ENCODE measurements at regions not wholly inside any gene's neighbourhood (a gene's known extent, or its start where the extent isn't known, plus 50 kb on each side); places are given as distances from the start of the nearest gene placed in this dataset.

GRCh38 chr1:232247669-232248068, 382.3 kb downstream of the SIPA1L2 start:
- DNase-seq (ENCODE audit: low spot score): no peak

- DNase-seq (ENCODE audit: low spot score): no peak
Measured at GRCh38 chr1:232244426-232244825, 385.5 kb downstream of the SIPA1L2 start.

GRCh38 chr1:232239998-232240397, 389.9 kb downstream of the SIPA1L2 start:
- DNase-seq (ENCODE audit: low spot score): no peak

- no peak for DNase-seq (ENCODE audit: low spot score)
Measured at GRCh38 chr1:232239522-232239921, 390.4 kb downstream of the SIPA1L2 start.

- no peak for DNase-seq (ENCODE audit: low spot score)
Measured at GRCh38 chr1:232238009-232238408, 391.9 kb downstream of the SIPA1L2 start.

GRCh38 chr1:232227306-232227705, 402.6 kb downstream of the SIPA1L2 start:
- DNase-seq (ENCODE audit: low spot score): no peak

GRCh38 chr1:232226197-232226712, 403.7 kb downstream of the SIPA1L2 start:
- DNase-seq (ENCODE audit: low spot score): no peak

- DNase-seq (ENCODE audit: low spot score): no peak
Measured at GRCh38 chr1:232225336-232226131, 404.4 kb downstream of the SIPA1L2 start.

- DNase-seq (ENCODE audit: low spot score): no peak
Measured at GRCh38 chr1:232223887-232224286, 406.0 kb downstream of the SIPA1L2 start.

- DNase-seq (ENCODE audit: low spot score): no peak
Measured at GRCh38 chr1:232223183-232223708, 406.7 kb downstream of the SIPA1L2 start.

GRCh38 chr1:232222614-232223013, 407.3 kb downstream of the SIPA1L2 start:
- no peak for DNase-seq (ENCODE audit: low spot score)

- no peak for DNase-seq (ENCODE audit: low spot score)
Measured at GRCh38 chr1:232221802-232222499, 408.0 kb downstream of the SIPA1L2 start.

GRCh38 chr1:232218955-232219865, 410.7 kb downstream of the SIPA1L2 start:
- DNase-seq (ENCODE audit: low spot score): no peak

GRCh38 chr1:232213928-232214327, 416.0 kb downstream of the SIPA1L2 start:
- no peak for DNase-seq (ENCODE audit: low spot score)

GRCh38 chr1:232212253-232212652, 417.7 kb downstream of the SIPA1L2 start:
- DNase-seq (ENCODE audit: low spot score): no peak

- no peak for DNase-seq (ENCODE audit: low spot score)
Measured at GRCh38 chr1:232211149-232211548, 418.8 kb downstream of the SIPA1L2 start.

GRCh38 chr1:232209357-232209756, 420.6 kb downstream of the SIPA1L2 start:
- DNase-seq (ENCODE audit: low spot score): no peak

GRCh38 chr1:232207073-232207866, 422.7 kb downstream of the SIPA1L2 start:
- DNase-seq (ENCODE audit: low spot score): no peak

- no peak for DNase-seq (ENCODE audit: low spot score)
Measured at GRCh38 chr1:232204269-232204668, 425.7 kb downstream of the SIPA1L2 start.

GRCh38 chr1:232201024-232201423, 428.9 kb downstream of the SIPA1L2 start:
- DNase-seq (ENCODE audit: low spot score): no peak

- no peak for DNase-seq (ENCODE audit: low spot score)
Measured at GRCh38 chr1:232196042-232196441, 433.9 kb downstream of the SIPA1L2 start.

Measured in globus pallidus (tissue), 1 donor.